ENCODE measurements at regions not wholly inside any gene's neighbourhood (a gene's known extent, or its start where the extent isn't known, plus 50 kb on each side); places are given as distances from the start of the nearest gene placed in this dataset.
A peak's percentile ranks its signal among the peaks of the same experiment; 100 is the strongest.

DNA sequence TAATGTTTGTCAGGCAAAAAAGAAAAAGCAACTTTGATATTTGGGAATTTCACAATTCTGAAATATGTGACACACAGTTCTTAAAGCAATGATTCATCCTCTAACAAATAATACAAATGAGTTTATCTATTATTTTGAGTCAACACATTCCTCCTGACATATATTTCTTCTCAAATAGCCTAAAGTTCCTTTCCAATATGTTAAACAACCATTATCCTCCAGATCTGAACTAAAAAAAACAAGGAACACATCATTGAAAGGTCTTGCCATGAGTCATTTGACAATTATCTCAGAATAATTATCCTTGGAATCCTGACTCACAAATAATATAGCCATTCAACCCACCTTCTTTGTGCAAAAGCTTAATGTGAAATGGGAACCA is 208.7 kb upstream of the CDIN1 start:
- no peak for DNase-seq

DNA sequence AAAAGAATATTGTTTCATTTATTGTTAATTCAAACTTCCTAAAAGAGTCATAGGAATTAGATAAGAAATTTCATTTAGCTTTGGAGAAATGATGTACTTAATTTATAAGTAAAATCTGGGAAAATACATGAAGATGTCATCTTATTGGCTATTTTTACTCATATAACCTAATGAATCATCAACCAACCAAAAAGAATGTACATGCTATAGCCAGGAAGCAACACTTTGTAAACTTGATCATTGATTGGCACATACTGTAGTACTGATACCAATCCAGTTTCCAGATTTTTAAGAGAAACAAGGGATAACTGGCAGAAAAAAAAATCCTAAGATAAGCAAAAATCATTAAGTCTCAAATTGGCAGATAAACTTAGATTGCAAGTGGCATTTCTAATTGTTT is 207.9 kb upstream of the CDIN1 start:
- no peak for DNase-seq

GRCh38 chr15:36372968-36373367 is 206.5 kb upstream of the CDIN1 start:
- DNase-seq = no peak

DNA sequence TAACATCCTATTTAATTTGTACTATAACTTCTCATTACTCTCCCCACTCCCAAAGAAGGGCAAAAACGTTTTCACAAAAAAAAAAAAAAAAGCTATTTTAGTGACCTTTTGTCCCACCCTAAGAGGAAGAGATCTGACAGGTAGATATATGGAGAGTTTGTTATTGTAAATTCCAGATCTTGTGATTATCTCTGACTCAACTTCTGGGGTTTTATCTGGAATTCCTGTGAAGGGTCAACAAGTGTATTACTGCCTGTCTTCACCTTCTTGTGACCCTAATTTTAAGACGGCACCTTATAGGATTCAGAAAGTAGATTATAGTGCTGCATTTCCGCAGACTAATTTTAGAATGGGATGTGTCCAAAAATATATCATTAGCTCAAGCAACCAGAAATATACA is 205.9 kb upstream of the CDIN1 start:
- no peak for DNase-seq

DNA sequence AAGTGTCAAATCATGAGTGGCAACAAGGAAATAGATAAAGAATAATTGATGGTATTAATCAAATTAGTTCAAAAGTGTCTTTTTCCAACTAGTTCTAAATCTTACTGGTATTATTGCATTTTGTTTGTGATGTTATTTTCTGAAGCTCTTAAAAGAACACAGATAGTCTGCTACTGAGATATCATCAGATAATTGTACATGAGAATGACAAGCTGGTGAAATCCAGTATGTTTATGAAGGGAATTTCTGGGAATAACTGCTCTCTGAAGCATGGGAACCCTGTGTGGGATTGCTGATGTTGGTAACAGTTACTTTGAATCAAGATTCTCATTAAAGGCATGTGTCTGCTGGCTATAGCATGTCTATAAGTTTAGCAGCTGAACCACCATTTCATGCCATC is 190.3 kb upstream of the CDIN1 start:
- no peak for DNase-seq

- DNase-seq = no peak
Observed at GRCh38 chr15:36390491-36390890, 188.9 kb upstream of the CDIN1 start.

DNA sequence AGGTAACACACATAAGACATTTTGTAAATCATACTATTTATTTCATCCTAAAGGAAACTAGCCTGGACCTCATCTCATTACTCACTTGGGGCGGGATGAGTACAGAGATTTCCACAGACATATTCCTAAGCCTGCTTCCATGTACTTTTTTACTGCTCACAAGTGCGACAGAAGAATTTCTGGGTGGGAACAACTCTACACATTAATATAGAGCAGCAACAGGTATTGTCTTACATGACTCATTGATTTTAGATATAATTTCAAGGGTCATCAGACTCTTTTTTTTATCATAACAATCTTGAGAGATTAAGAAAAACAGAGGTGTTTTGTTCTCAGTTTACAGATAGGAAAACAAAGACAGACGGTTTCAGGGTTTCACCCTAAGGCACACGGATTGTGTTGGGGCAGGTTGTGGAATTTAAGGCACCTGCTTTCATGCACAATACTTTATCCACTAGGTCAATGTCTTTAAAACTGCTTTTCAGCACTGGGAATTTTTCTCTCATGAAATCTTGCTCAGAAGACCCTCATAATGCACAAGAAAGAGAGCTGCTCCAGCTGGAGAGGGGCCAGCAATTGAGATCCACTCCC is 186.7 kb upstream of the CDIN1 start:
- no peak for DNase-seq

DNA sequence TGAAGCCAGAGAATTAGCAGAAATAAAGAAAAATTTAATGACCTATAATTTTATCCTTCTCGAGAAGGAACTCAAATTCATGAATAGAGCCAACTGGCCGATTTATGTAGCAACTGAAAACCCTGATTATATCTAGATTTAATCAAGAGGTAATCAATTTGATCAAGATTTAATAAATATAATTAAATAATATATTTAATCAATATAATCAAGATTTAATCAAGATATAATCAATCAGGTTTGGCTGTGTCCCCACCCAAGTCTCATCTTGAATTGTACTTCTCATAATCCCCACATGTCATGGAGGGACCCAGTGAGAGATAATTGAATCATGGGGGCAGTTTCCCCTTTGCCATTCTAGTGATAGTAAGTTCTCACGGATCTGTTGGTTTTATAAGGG is 181.2 kb upstream of the CDIN1 start:
- DNase-seq = no peak

DNA sequence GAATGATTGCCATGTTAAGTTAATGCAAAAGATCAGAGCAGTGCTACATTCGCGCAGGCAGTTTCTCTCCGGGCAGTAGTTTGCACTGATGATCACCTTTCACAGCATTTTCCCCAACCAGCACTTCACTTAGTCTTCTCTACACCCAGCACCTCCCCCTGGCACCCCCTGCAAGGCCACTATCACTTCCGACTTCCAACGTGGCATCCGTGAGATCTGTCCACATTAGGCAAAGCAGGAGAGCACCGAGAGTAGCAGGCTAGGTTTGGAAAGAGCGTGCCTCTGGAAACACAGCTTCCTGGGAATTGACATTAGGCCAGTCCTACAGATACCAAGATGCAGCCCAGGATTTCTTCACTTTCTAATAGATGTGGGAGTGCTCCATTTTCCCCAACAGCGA is 180.2 kb upstream of the CDIN1 start:
- no peak for DNase-seq

- DNase-seq = no peak
Observed at GRCh38 chr15:36400936-36401585, 178.4 kb upstream of the CDIN1 start.

- DNase-seq = no peak
Observed at GRCh38 chr15:36401586-36401966, 177.8 kb upstream of the CDIN1 start.

DNA sequence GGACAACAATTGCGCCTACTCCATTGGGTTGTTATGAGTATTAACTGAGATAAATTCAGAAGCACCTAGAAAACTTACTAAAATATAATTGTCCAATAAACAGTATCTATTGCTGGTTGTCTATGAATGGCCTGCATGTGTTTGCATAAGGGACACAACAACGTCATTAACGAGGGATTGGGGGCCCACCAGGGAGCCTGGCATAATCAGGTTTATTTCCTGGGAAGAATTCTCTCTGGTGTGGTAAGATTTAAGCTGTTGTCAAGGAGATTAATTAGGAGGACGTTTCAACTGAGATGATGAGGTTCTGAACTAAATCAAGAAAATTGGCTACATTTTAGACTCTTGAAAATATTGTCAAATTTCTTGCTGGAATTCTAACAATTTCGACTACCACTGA is 176.1 kb upstream of the CDIN1 start:
- DNase-seq = no peak

DNA sequence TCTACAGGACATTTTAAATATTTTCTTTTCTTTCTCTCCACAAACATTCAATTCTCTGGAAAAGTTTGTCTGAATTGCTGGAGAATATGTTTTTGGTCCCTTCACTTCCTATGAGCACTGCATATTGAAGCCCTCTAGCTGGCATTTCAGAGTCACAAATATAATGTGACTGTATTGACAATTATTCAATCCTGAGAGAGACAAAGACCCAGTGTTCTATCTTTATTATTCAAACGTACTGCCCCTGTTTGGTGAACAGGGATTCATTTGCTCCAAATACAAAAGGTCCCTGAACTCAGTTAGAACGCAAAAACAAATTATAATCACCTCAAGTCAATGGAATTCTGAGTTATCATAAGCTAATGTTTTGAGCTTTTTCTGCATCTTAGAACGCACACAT is 173.1 kb upstream of the CDIN1 start:
- DNase-seq = no peak

DNA sequence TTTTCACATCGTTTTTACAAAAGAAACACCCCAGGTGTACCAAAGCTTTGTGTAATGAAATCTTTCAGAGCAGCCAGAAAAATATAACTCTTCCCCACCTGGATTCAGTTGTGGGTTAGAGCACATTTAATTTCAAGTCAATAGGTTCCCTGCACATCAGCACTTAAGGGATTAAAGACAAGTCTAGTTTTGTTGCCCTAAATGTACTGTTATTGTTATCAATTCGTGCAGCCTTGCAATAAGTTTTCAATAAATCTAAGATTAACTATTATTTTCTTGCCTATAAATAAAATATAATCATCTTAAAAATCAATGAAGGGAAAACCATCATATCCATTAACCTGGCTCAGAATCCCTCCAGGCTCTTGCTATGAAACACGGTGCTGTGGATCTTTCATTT is 172.5 kb upstream of the CDIN1 start:
- DNase-seq = no peak

DNA sequence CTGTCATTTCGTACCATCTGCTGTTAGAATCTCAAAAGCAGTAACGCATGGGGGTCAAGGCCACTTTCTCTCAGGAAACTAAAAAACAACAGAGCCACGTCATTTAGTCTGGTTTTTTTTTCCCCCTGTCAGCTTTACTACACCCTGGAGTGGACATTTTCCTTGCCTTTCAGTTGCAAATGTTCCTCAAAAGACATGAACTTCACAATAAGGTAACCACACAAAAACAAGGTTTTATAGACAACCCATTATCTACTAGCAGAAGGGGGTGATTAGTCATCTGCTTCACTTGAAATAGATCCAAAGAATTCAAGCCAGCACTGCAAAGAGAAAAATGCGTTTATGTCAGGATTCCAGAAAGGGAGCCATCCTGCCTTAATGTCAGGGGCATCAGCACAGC is 171.8 kb upstream of the CDIN1 start:
- DNase-seq = peak; percentile 5

DNA sequence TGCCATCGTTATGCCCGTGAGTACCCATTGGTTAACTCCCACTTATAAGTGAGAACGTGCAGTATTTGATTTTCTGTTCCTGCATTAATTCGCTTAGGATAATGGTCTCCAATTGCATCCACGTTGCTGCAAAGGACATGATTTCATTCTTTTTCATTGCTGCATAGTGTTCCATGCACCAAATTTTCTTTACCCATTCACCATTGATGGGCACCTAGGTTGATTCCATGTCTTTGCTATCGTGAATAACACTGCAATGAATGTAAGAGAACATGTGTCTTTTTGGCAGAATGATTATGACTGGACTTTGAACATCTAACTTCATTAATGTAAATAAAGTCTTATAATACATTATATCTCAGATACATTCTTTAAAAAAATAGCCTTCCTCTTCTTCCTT is 169.6 kb upstream of the CDIN1 start:
- no peak for DNase-seq

- no peak for DNase-seq
Observed at GRCh38 chr15:36414670-36415069, 164.8 kb upstream of the CDIN1 start.

- no peak for DNase-seq
Observed at GRCh38 chr15:36415643-36416042, 163.8 kb upstream of the CDIN1 start.

GRCh38 chr15:36422631-36423030 is 156.8 kb upstream of the CDIN1 start:
- DNase-seq = no peak

GRCh38 chr15:36426691-36427090 is 152.7 kb upstream of the CDIN1 start:
- no peak for DNase-seq

GRCh38 chr15:36428102-36428845 is 151.2 kb upstream of the CDIN1 start:
- DNase-seq = peak; percentile 79

DNA sequence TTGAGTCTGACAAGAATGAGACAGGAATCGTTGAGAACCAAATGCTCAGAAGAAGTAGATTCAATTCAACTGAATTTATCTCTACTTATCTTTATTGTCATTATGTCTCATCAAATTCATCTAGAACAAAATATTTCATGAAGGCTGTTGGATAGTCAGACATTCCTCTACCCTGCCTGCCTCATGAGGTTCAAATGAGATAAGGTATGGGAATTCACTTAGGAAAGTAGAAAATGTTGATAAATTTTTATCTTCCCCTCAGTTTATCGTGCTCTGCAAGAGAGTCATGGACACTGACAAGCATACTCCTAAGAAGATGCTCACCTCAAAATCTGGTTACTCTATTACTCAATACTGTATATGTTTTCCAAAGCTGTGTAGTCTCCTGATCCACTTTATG is 149.7 kb upstream of the CDIN1 start:
- no peak for DNase-seq

DNA sequence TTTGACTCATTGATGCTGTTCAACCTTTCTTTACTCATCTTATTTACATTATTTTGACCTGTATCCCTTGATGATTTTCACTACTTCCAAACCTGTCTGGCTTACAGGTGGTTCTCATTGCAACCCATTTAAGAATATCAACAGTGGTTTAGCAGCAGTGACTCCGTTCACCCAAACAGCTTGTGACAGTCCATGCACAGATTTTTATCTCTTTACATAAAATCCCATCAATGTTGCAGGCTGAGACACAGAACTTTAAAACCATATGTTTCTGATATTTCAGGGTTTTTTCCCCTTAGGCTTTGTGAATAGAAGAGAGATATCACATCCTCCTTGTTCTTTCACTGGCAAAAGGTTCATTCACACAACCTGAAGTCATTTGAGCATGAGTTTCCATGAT is 149.1 kb upstream of the CDIN1 start:
- no peak for DNase-seq

- no peak for DNase-seq
Observed at GRCh38 chr15:36430726-36431265, 148.6 kb upstream of the CDIN1 start.
